Nephron (organoid): ENCODE measurements at regions not wholly inside any gene's neighbourhood (a gene's known extent, or its start where the extent isn't known, plus 50 kb on each side); places are given as distances from the start of the nearest gene placed in this dataset.

Experiments
- H3K27ac Mint-ChIP-seq, 3 experiments: 2 replicates each; pipeline ENCODE4 v1.8.0; 2020; ENCODE audit warnings: mixed read lengths in 3 of 3, mild to moderate bottlenecking in 2 of 3, moderate library complexity in 1 of 3
- H3K27me3 Mint-ChIP-seq: 2 replicates; pipeline ENCODE4 v1.8.0; 2021; ENCODE audit warnings: low read depth, mild to moderate bottlenecking, moderate library complexity, mixed read lengths
- H3K36me3 Mint-ChIP-seq: 2 replicates; pipeline ENCODE4 v1.8.0; 2020; ENCODE audit warnings: low read depth, mixed read lengths
- H3K4me1 Mint-ChIP-seq: 2 replicates; pipeline ENCODE4 v1.8.0; 2020; ENCODE audit warnings: mixed read lengths
- H3K4me3 Mint-ChIP-seq, 3 experiments: 2 replicates each; pipeline ENCODE4 v1.8.0; 2020; ENCODE audit warnings: mild to moderate bottlenecking in 3 of 3, mixed read lengths in 3 of 3, moderate library complexity in 2 of 3
- H3K9me3 Mint-ChIP-seq: 2 replicates; pipeline ENCODE4 v1.8.0; 2020; ENCODE audit warnings: mixed read lengths
- CTCF ChIP-seq, 3 experiments: fragments of 200-600 bp; sonication (generic); IDR thresholded peaks; one replicate each; pipeline ENCODE4 v1.5.0; 2021; ENCODE audit warnings: antibody characterized with exemption in 3 of 3; ENCODE audit not compliant: unreplicated experiment in 3 of 3

- Mint-ChIP-seq H3K4me1 (peaks cover 12% of the 10 kb centered on the region), H3K4me3 (no peak overlapping the region), H3K27me3 (peaks cover 44% of the 10 kb centered on the region), H3K9me3 (no peaks in the 10 kb centered on the region), H3K27ac (no peak overlapping the region), H3K36me3 (no peaks in the 10 kb centered on the region)
- TF ChIP-seq CTCF (IDR thresholded peaks at IDR 0.05; ENCODE audit: unreplicated experiment in 3 of 3): no peak
Observed at GRCh38 chr6:44715188-44715587, 327.7 kb downstream of the CDC5L start.

GRCh38 chr6:44715925-44716324 is 328.4 kb downstream of the CDC5L start:
- H3K4me3 Mint-ChIP-seq: no peak overlapping the region
- peaks cover 12% of the 10 kb centered on the region for H3K4me1 Mint-ChIP-seq
- TF ChIP-seq CTCF (IDR thresholded peaks at IDR 0.05; ENCODE audit: unreplicated experiment in 3 of 3): no peak
- no peak overlapping the region for H3K27ac Mint-ChIP-seq
- peaks cover 45% of the 10 kb centered on the region for H3K27me3 Mint-ChIP-seq
- H3K9me3 Mint-ChIP-seq: no peaks in the 10 kb centered on the region
- no peaks in the 10 kb centered on the region for H3K36me3 Mint-ChIP-seq

GRCh38 chr6:44717431-44717830 is 329.9 kb downstream of the CDC5L start:
- no peak for TF ChIP-seq CTCF (IDR thresholded peaks at IDR 0.05; ENCODE audit: unreplicated experiment in 3 of 3)
- Mint-ChIP-seq H3K4me1 (peaks cover 12% of the 10 kb centered on the region), H3K27ac (no peak overlapping the region), H3K4me3 (no peak overlapping the region), H3K36me3 (no peaks in the 10 kb centered on the region), H3K27me3 (peaks cover 50% of the 10 kb centered on the region), H3K9me3 (no peaks in the 10 kb centered on the region)

- Mint-ChIP-seq H3K36me3 (no peaks in the 10 kb centered on the region), H3K27me3 (peaks cover 45% of the 10 kb centered on the region), H3K4me1 (peaks cover 8% of the 10 kb centered on the region), H3K27ac (no peak overlapping the region), H3K4me3 (no peak overlapping the region), H3K9me3 (no peaks in the 10 kb centered on the region)
- TF ChIP-seq CTCF (IDR thresholded peaks at IDR 0.05; ENCODE audit: unreplicated experiment in 3 of 3): no peak
Observed at GRCh38 chr6:44721954-44722578, 334.6 kb downstream of the CDC5L start.

GRCh38 chr6:44722736-44723135 is 335.2 kb downstream of the CDC5L start:
- no peak overlapping the region for H3K27ac Mint-ChIP-seq
- TF ChIP-seq CTCF (IDR thresholded peaks at IDR 0.05; ENCODE audit: unreplicated experiment in 3 of 3): no peak
- H3K9me3 Mint-ChIP-seq: no peaks in the 10 kb centered on the region
- H3K4me1 Mint-ChIP-seq: peaks cover 8% of the 10 kb centered on the region
- H3K36me3 Mint-ChIP-seq: no peaks in the 10 kb centered on the region
- no peak overlapping the region for H3K4me3 Mint-ChIP-seq
- peaks cover 52% of the 10 kb centered on the region for H3K27me3 Mint-ChIP-seq

GRCh38 chr6:44723439-44724197 is 336.1 kb downstream of the CDC5L start:
- Mint-ChIP-seq H3K27me3 (peaks cover 55% of the 10 kb centered on the region), H3K36me3 (no peaks in the 10 kb centered on the region), H3K4me3 (no peak overlapping the region), H3K27ac (no peak overlapping the region), H3K9me3 (no peaks in the 10 kb centered on the region), H3K4me1 (peaks cover 8% of the 10 kb centered on the region)
- no peak for TF ChIP-seq CTCF (IDR thresholded peaks at IDR 0.05; ENCODE audit: unreplicated experiment in 3 of 3)
